HUES48 (cell line): ENCODE measurements at regions not wholly inside any gene's neighbourhood (a gene's known extent, or its start where the extent isn't known, plus 50 kb on each side); places are given as distances from the start of the nearest gene placed in this dataset.
"Not testable (repeated sequence)": the region's sequence is repeated elsewhere in the genome, so short reads cannot be mapped to it uniquely, and the experiment has no call there.

Source experiments
- H3K27ac ChIP-seq: one replicate; pipeline ENCODE4 v1.7.0; 2013; ENCODE audit warnings: low read depth, low read length, inconsistent platforms
- H3K27me3 ChIP-seq: 2 replicates; pipeline ENCODE4 v1.6.1; 2013; ENCODE audit warnings: mild to moderate bottlenecking, low read length; ENCODE audit not compliant: control insufficient read depth, insufficient read depth
- H3K36me3 ChIP-seq: 2 replicates; pipeline ENCODE4 v1.6.1; 2013; ENCODE audit warnings: low read length; ENCODE audit not compliant: control insufficient read depth, insufficient read depth
- H3K4me1 ChIP-seq: 2 replicates; pipeline ENCODE4 v1.6.1; 2013; ENCODE audit warnings: mild to moderate bottlenecking, low read length; ENCODE audit not compliant: control insufficient read depth, insufficient read depth
- H3K4me3 ChIP-seq: 2 replicates; pipeline ENCODE4 v1.5.1; 2013; ENCODE audit warnings: mild to moderate bottlenecking, low read depth, low read length
- H3K9ac ChIP-seq: 2 replicates; pipeline ENCODE4 v1.6.1; 2013; ENCODE audit warnings: mild to moderate bottlenecking, low read depth, low read length, moderate library complexity
- H3K9me3 ChIP-seq: 2 replicates; pipeline ENCODE4 v1.6.1; 2013; ENCODE audit warnings: low read length; ENCODE audit not compliant: control insufficient read depth, insufficient read depth

DNA sequence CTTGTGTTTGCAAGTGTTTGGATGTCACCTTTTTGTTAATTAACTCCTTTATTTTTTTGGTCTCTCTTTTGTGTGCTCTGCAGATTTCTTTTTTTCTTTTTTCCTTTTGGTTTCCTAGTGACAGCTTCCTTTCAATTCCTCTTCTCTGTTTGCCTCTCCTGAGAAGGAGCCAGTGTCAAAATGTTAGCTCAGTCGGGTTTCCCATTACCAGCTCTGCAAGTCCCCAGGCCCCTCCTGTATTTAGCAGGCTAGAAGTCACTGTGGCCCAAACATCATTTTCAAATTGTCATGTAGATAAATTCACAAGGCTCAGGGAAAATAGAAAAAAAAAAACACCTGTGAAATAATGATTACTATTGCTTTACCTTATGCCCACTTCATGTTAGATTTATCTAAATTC, 1621.6 kb downstream of the CDH8 start:
- Histone ChIP-seq H3K4me1 (peaks cover 14% of the 10 kb centered on the region), H3K9me3 (no peaks in the 10 kb centered on the region), H3K4me3 (no peak overlapping the region), H3K27ac (no peak overlapping the region), H3K9ac (no peak overlapping the region), H3K27me3 (no peaks in the 10 kb centered on the region), H3K36me3 (no peaks in the 10 kb centered on the region)

DNA sequence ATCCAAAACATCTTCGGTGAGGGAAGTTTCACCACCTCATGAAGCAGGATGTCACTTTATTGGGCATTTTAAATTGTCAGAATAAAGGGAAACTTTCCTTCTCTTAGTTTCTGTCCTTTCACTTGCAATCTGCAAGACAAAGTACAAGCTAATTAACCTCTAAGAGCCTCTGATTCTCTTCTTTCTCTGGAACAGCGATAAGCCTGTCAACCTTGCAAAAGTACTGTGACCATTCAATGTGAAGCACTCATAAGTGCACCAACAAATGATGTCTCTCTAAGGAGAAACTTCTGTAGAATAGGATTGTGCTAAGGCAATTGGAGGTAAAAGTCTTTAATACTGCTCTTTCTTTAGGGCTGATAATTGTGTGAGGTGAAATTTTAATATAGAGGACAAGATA, 1622.3 kb downstream of the CDH8 start:
- H3K9ac ChIP-seq = no peak overlapping the region
- H3K4me3 ChIP-seq = no peak overlapping the region
- H3K4me1 ChIP-seq = peaks cover 14% of the 10 kb centered on the region
- H3K27me3 ChIP-seq = no peaks in the 10 kb centered on the region
- H3K27ac ChIP-seq = no peak overlapping the region
- H3K36me3 ChIP-seq = no peaks in the 10 kb centered on the region
- H3K9me3 ChIP-seq = no peaks in the 10 kb centered on the region

DNA sequence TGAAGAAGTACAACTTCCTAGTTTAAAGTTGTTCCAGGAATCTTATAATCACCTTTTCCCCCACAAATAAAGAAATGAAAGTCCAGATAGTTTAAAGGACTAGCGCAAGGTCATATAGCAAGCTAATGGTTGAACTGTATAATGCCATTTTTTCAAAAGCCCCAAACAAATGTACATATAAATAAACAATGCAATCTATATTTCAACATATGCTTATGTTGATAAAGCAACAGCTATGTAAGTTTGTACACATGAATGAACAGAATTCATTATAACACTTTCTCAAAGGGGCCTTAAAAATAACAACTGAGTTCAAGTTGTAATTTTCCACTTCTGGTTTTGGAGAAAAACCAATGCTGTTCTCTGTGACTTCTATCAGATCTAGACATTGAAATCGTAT, 1628.6 kb downstream of the CDH8 start:
- no peaks in the 10 kb centered on the region for H3K4me1 ChIP-seq
- no peaks in the 10 kb centered on the region for H3K9me3 ChIP-seq
- H3K27me3 ChIP-seq = no peaks in the 10 kb centered on the region
- H3K36me3 ChIP-seq = no peaks in the 10 kb centered on the region
- no peak overlapping the region for H3K4me3 ChIP-seq
- no peak overlapping the region for H3K27ac ChIP-seq
- no peak overlapping the region for H3K9ac ChIP-seq

DNA sequence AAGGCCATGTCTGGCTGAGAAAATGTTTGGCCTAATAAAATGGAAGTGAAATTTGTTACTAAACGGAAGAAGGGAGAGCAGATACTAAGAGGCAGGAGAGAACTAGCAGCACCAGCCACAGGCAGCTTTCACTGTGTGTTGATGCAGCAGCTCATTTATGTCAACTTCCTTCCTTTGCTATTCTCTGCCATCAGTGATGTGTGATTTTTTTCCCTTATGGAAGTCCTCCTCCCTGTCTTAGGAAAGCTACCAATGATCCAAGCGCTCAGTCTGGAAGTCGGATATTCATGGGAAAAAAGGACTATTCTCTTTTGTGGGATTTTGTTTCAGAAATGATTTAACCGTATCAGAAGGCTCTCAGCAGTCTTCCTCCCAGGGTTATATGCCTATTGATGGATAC, 1629.2 kb downstream of the CDH8 start:
- Histone ChIP-seq H3K9me3 (no peaks in the 10 kb centered on the region), H3K27ac (no peak overlapping the region), H3K27me3 (no peaks in the 10 kb centered on the region)

GRCh38 chr16:60405286-60405685, 1631.0 kb downstream of the CDH8 start:
- Histone ChIP-seq H3K36me3 (no peaks in the 10 kb centered on the region), H3K4me3 (no peak overlapping the region), H3K27ac (no peak overlapping the region), H3K4me1 (no peaks in the 10 kb centered on the region), H3K9me3 (no peaks in the 10 kb centered on the region), H3K9ac (no peak overlapping the region), H3K27me3 (no peaks in the 10 kb centered on the region)

More for the DNA sequence above, 1629.2 kb downstream of the CDH8 start:
- H3K4me1 ChIP-seq = no peaks in the 10 kb centered on the region
- H3K9ac ChIP-seq = no peak overlapping the region
- H3K36me3 ChIP-seq = no peaks in the 10 kb centered on the region
- H3K4me3 ChIP-seq = no peak overlapping the region

- Histone ChIP-seq H3K4me1 (no peaks in the 10 kb centered on the region), H3K27me3 (no peaks in the 10 kb centered on the region), H3K4me3 (no peak overlapping the region), H3K9ac (no peak overlapping the region), H3K27ac (no peak overlapping the region), H3K36me3 (no peaks in the 10 kb centered on the region), H3K9me3 (no peaks in the 10 kb centered on the region)
Measured at GRCh38 chr16:60404401-60404800, 1631.8 kb downstream of the CDH8 start.

- not testable (repeated sequence) for H3K27ac ChIP-seq, H3K9ac ChIP-seq, H3K9me3 ChIP-seq, H3K4me1 ChIP-seq, H3K27me3 ChIP-seq, H3K4me3 ChIP-seq, H3K36me3 ChIP-seq
Measured at GRCh38 chr16:60402941-60403340, 1633.3 kb downstream of the CDH8 start.

GRCh38 chr16:60392380-60392779, 1643.9 kb downstream of the CDH8 start:
- Histone ChIP-seq H3K9ac (no peak overlapping the region), H3K9me3 (no peaks in the 10 kb centered on the region), H3K4me1 (no peaks in the 10 kb centered on the region), H3K4me3 (no peak overlapping the region), H3K27ac (no peak overlapping the region), H3K27me3 (no peaks in the 10 kb centered on the region), H3K36me3 (no peaks in the 10 kb centered on the region)

DNA sequence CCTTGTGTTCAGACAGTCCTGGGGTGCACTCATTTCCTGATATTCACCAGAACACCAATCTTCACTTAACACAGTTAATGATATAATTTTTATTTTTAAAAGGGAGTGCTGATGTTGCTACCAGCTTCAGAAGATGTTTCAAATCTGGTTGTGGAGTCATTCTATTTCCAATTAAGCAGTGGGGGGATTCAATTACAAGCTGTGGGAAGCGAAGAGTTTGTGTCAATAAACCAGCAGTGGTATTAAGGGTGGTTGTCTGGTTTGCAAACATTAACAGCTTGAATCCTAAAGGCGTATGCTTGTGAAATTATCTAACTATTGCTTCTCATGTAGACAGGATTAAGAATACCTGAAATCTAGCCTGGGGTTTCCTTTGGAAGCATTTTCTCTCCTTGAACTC, 1637.5 kb upstream of the GOT2 start:
- H3K27ac ChIP-seq = no peak overlapping the region
- H3K36me3 ChIP-seq = no peaks in the 10 kb centered on the region
- H3K9ac ChIP-seq = no peak overlapping the region
- H3K4me1 ChIP-seq = peaks cover 10% of the 10 kb centered on the region; the same call in 1 of the 2 replicates
- H3K27me3 ChIP-seq = no peaks in the 10 kb centered on the region
- H3K9me3 ChIP-seq = no peaks in the 10 kb centered on the region
- H3K4me3 ChIP-seq = no peak overlapping the region

- Histone ChIP-seq H3K9me3 (no peaks in the 10 kb centered on the region), H3K36me3 (no peaks in the 10 kb centered on the region), H3K4me3 (no peak overlapping the region), H3K9ac (no peak overlapping the region), H3K4me1 (peaks cover 10% of the 10 kb centered on the region; the same call in 1 of the 2 replicates), H3K27me3 (no peaks in the 10 kb centered on the region), H3K27ac (no peak overlapping the region)
Measured at GRCh38 chr16:60367739-60368138, 1633.6 kb upstream of the GOT2 start.

DNA sequence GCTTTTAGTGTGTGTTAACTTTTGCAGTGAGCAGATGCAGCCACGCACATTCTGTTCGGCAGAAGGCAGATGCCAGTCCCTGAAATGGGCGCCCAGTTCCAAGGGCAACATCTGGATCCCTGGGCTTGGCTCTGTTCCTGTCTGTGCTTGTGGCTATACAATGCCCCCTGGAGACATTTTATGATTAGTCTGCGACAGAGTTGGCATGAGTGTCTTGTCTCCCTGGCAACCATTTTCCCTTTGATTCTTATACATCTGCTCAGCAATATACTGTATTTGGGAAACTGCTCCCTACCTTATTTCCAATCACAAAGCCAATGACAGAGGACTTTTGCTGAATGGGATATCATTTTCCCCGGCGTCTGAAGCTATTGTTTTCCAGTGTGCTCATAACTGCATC, 1629.5 kb upstream of the GOT2 start:
- Histone ChIP-seq H3K4me3 (no peak overlapping the region), H3K27ac (no peak overlapping the region), H3K4me1 (no peaks in the 10 kb centered on the region), H3K9me3 (no peaks in the 10 kb centered on the region), H3K36me3 (no peaks in the 10 kb centered on the region), H3K27me3 (no peaks in the 10 kb centered on the region), H3K9ac (no peak overlapping the region)

- H3K9me3 ChIP-seq, H3K4me1 ChIP-seq, H3K36me3 ChIP-seq, H3K9ac ChIP-seq, H3K27ac ChIP-seq, H3K4me3 ChIP-seq, H3K27me3 ChIP-seq: not testable (repeated sequence)
Measured at GRCh38 chr16:60359866-60360265, 1625.8 kb upstream of the GOT2 start.
